HG02970 (cell line): ENCODE measurements at regions not wholly inside any gene's neighbourhood (a gene's known extent, or its start where the extent isn't known, plus 50 kb on each side); places are given as distances from the start of the nearest gene placed in this dataset.
"Not testable (repeated sequence)": the region's sequence is repeated elsewhere in the genome, so short reads cannot be mapped to it uniquely, and the experiment has no call there.

ENCODE experiments used
- ATAC-seq: cut with Tn5 transposase; IDR thresholded peaks from one replicate; pipeline ENCODE4 v1.9.1; 2021; ENCODE audit warnings: mild to moderate bottlenecking, moderate library complexity, moderate number of reproducible peaks; ENCODE audit not compliant: unreplicated experiment, low FRiP score

GRCh38 chr14:87360246-87360645, 632.7 kb downstream of the GALC start:
- ATAC-seq = not testable (repeated sequence)

GRCh38 chr14:87351007-87351406, 642.0 kb downstream of the GALC start:
- ATAC-seq = no peak

GRCh38 chr14:87349921-87350320, 643.1 kb downstream of the GALC start:
- no peak for ATAC-seq

GRCh38 chr14:87343652-87344051, 649.3 kb downstream of the GALC start:
- ATAC-seq = no peak

GRCh38 chr14:87334997-87335685, 657.8 kb downstream of the GALC start:
- ATAC-seq = no peak

- ATAC-seq = no peak
Measured at GRCh38 chr14:87331991-87332390, 661.0 kb downstream of the GALC start.

- no peak for ATAC-seq
Measured at GRCh38 chr14:87325741-87326140, 667.2 kb downstream of the GALC start.

GRCh38 chr14:87323191-87323590, 669.8 kb downstream of the GALC start:
- ATAC-seq = no peak

- no peak for ATAC-seq
Measured at GRCh38 chr14:87321548-87321947, 671.4 kb downstream of the GALC start.

- no peak for ATAC-seq
Measured at GRCh38 chr14:87312894-87313205, 680.1 kb downstream of the GALC start.

GRCh38 chr14:87312169-87312893, 680.7 kb downstream of the GALC start:
- no peak for ATAC-seq

- no peak for ATAC-seq
Measured at GRCh38 chr14:87309557-87309956, 683.4 kb downstream of the GALC start.

GRCh38 chr14:87306409-87307168, 686.4 kb downstream of the GALC start:
- ATAC-seq = no peak

GRCh38 chr14:87305345-87305744, 687.6 kb downstream of the GALC start:
- ATAC-seq = no peak

GRCh38 chr14:87304404-87304803, 688.6 kb downstream of the GALC start:
- ATAC-seq = no peak

GRCh38 chr14:87286826-87287225, 706.2 kb downstream of the GALC start:
- ATAC-seq = no peak

GRCh38 chr14:87286191-87286590, 706.8 kb downstream of the GALC start:
- ATAC-seq = no peak

GRCh38 chr14:87285506-87285905, 707.5 kb downstream of the GALC start:
- ATAC-seq = no peak

GRCh38 chr14:87283547-87283946, 709.4 kb downstream of the GALC start:
- ATAC-seq = no peak

- ATAC-seq = no peak
Measured at GRCh38 chr14:87282266-87282665, 710.7 kb downstream of the GALC start.

- ATAC-seq = no peak
Measured at GRCh38 chr14:87278415-87278814, 714.6 kb downstream of the GALC start.

GRCh38 chr14:87271331-87271730, 721.7 kb downstream of the GALC start:
- ATAC-seq = no peak
